GM12878 (cell line): ENCODE measurements at regions not wholly inside any gene's neighbourhood (a gene's known extent, or its start where the extent isn't known, plus 50 kb on each side); places are given as distances from the start of the nearest gene placed in this dataset.

Source experiments
- ATAC-seq: fragments of 200-7000 bp; cut with Tn5 transposase; 3 replicates; pipeline ENCODE4 v1.9.1; 2020; ENCODE audit warnings: mild to moderate bottlenecking, moderate library complexity
- BruUV-seq: library from RNA; stranded (reverse); fragments of 400-500 nt; replicated peaks from 2 replicates; lab custom pipeline; 2021; lab: Mats Ljungman, UMichigan
- CTCF ChIA-PET: fragments of 300-600 bp; sonication (Branson Sonifier 250); formaldehyde crosslinking; extraction: SDS; loops from one replicate; lab custom pipeline; 2021; ENCODE audit warnings: inconsistent platforms; lab: Yijun Ruan, JAX
- POLR2A ChIA-PET: fragments of 350-600 bp; formaldehyde crosslinking; extraction: SDS; loops from one replicate; lab custom pipeline; 2021; ENCODE audit warnings: inconsistent platforms; lab: Charles Lee
- RAD21 ChIA-PET: fragments of 300-600 bp; sonication (Branson Sonifier 250); formaldehyde crosslinking; loops from one replicate; lab custom pipeline; 2023; ENCODE audit warnings: antibody characterized with exemption; ENCODE audit not compliant: unreplicated experiment; lab: Charles Lee
- SMC1A ChIA-PET: fragments of 300-600 bp; sonication (Branson Sonifier 250); formaldehyde crosslinking; loops from one replicate; lab custom pipeline; 2023; ENCODE audit not compliant: unreplicated experiment, uncharacterized antibody; lab: Charles Lee
- DNase-seq: peaks from one replicate; pipeline ENCODE4 v3.0.0-alpha.2; 2011; ENCODE audit warnings: low read depth, low spot score
- FAIRE-seq: peaks from 3 replicates; lab custom pipeline; 2011; peaks lifted over from hg19 to GRCh38; lab: Jason Lieb, UNC
- H2AFZ ChIP-seq: 2 replicates; pipeline ENCODE4 v1.6.0; 2011; ENCODE audit warnings: low read depth, low read length, control low read depth; ENCODE audit not compliant: control insufficient read depth
- H3K27ac ChIP-seq: 2 replicates; pipeline ENCODE4 v1.5.1; 2011; ENCODE audit warnings: control low read depth; ENCODE audit not compliant: control insufficient read depth, insufficient read depth
- H3K27me3 ChIP-seq, 2 experiments: replicated peaks in 1 of 2; 2 replicates each; pipeline versions ENCODE4 v1.6.0 to v1.6.1; 2011; ENCODE audit warnings: low read length in 1 of 2; ENCODE audit not compliant: control insufficient read depth in 2 of 2, insufficient read depth in 2 of 2
- H3K36me3 ChIP-seq, 2 experiments: 2 replicates each; pipeline ENCODE4 v1.5.1; 2011; ENCODE audit warnings: low read length in 1 of 2; ENCODE audit not compliant: control insufficient read depth in 2 of 2, insufficient read depth in 2 of 2
- H3K4me1 ChIP-seq: 2 replicates; pipeline ENCODE4 v1.6.1; 2011; ENCODE audit warnings: mild to moderate bottlenecking, low read length, moderate library complexity, mixed read lengths; ENCODE audit not compliant: control insufficient read depth, insufficient read depth
- H3K4me2 ChIP-seq: 2 replicates; pipeline ENCODE4 v1.6.0; 2011; ENCODE audit warnings: control low read depth; ENCODE audit not compliant: control insufficient read depth, insufficient read depth
- H3K4me3 ChIP-seq: fragments of 200-600 bp; sonication (generic); 2 replicates; pipeline ENCODE4 v1.5.1; 2016
- H3K79me2 ChIP-seq: 2 replicates; pipeline ENCODE4 v1.6.0; 2011; ENCODE audit warnings: low read length; ENCODE audit not compliant: control insufficient read depth, insufficient read depth
- H3K9ac ChIP-seq: 2 replicates; pipeline ENCODE4 v1.8.0; 2011; ENCODE audit warnings: low read length, control low read depth, mixed read lengths; ENCODE audit not compliant: control insufficient read depth, insufficient read depth
- H3K9me3 ChIP-seq: replicated peaks from 3 replicates; pipeline ENCODE4 v1.5.1; 2011; ENCODE audit warnings: mild to moderate bottlenecking, low read length; ENCODE audit not compliant: control insufficient read depth, insufficient read depth
- H4K20me1 ChIP-seq: 2 replicates; pipeline ENCODE4 v1.6.0; 2011; ENCODE audit not compliant: control insufficient read depth, insufficient read depth
- CREB1 ChIP-seq: IDR thresholded peaks from 2 replicates; pipeline ENCODE4 v1.6.1; 2012; ENCODE audit warnings: low read depth, mild to moderate bottlenecking, inconsistent platforms
- ETV6 ChIP-seq, 2 experiments: fragments of 450-650 bp in 1 of 2; IDR thresholded peaks in 1 of 2; conservative IDR thresholded peaks in 1 of 2; 2 replicates each; pipeline ENCODE4 v1.6.1; 2014; ENCODE audit warnings: antibody characterized with exemption in 1 of 2, borderline replicate concordance in 1 of 2, low read depth in 1 of 2, mild to moderate bottlenecking in 1 of 2, moderate library complexity in 1 of 2
- HDAC2 ChIP-seq: fragments of 200-600 bp; sonication (generic); IDR thresholded peaks from 2 replicates; pipeline ENCODE4 v1.6.1; 2017
- HDAC6 ChIP-seq: fragments of 200-600 bp; sonication (generic); IDR thresholded peaks from one replicate; pipeline ENCODE4 v1.8.0; 2017; ENCODE audit warnings: antibody characterized with exemption; ENCODE audit not compliant: unreplicated experiment
- KDM1A ChIP-seq: fragments of 200-600 bp; sonication (generic); IDR thresholded peaks from 2 replicates; pipeline ENCODE4 v1.6.1; 2016; ENCODE audit warnings: borderline replicate concordance
- MYC ChIP-seq: IDR thresholded peaks from 2 replicates; pipeline ENCODE4 v1.6.1; 2011; ENCODE audit warnings: mild to moderate bottlenecking, low read length, moderate library complexity, inconsistent platforms; ENCODE audit not compliant: insufficient read depth, insufficient replicate concordance, insufficient read length, severe bottlenecking
- PRDM15 ChIP-seq: fragments of 450-650 bp; formaldehyde crosslinking; IDR thresholded peaks from 2 replicates; pipeline ENCODE4 v1.4.0; 2020; ENCODE audit warnings: mild to moderate bottlenecking, moderate library complexity
- SIN3A ChIP-seq: IDR thresholded peaks from 2 replicates; pipeline ENCODE4 v1.6.1; 2012; ENCODE audit warnings: low read depth, low read length, improper control_type of control experiment
- SMAD5 ChIP-seq: IDR thresholded peaks from 2 replicates; pipeline ENCODE4 v1.6.1; 2016; ENCODE audit warnings: antibody characterized with exemption, low read depth
- STAT3 ChIP-seq: IDR thresholded peaks from 2 replicates; pipeline ENCODE4 v1.6.1; 2011; ENCODE audit warnings: low read depth, low read length, improper control_type of control experiment
- WGBS: methylation state at CpG from one replicate; pipeline ENCODE4 v1.1.6; 2016; ENCODE audit warnings: low lambda C conversion rate; ENCODE audit not compliant: insufficient replicate concordance, insufficient coverage; ENCODE audit errors: missing lambda C conversion rate; 5-methylcytosine and 5-hydroxymethylcytosine counted together
- in situ Hi-C: fragments of 300-500 bp; cut with MboI; formaldehyde crosslinking; loops from 9 replicates; pipeline ENCODE4 v1.14.3; 2018; ENCODE audit warnings: mixed read lengths
- intact Hi-C: fragments of 100-400 bp; cut with micrococcal nuclease; formaldehyde crosslinking; loops from one replicate; pipeline ENCODE4 v1.14.2; 2022; ENCODE audit not compliant: unreplicated experiment
- TF ChIP-seq, protein P1 (sequence below): fragments of 450-650 bp; IDR thresholded peaks from 2 replicates; pipeline ENCODE4 v1.6.1; 2018; ENCODE audit warnings: borderline replicate concordance, mild to moderate bottlenecking; ENCODE audit not compliant: partially characterized antibody
- TF ChIP-seq, protein P2 (sequence below): IDR thresholded peaks from 2 replicates; pipeline ENCODE4 v1.6.1; 2012; ENCODE audit warnings: mild to moderate bottlenecking, low read depth, low read length

- ChIA-PET CTCF (interaction anchor here (0.6 kb wide), 2 partner anchors 117 to 453 kb away, joined by 3 read pairs; no protein-coding TSS in a partner anchor), RAD21 (no interaction called here), SMC1A (interaction anchor here (0.6 kb wide), 1 partner anchor 115 kb away, joined by 3 read pairs; no protein-coding TSS in a partner anchor), POLR2A (interaction anchor here (0.5 to 0.8 kb wide), 2 partner anchors 42 kb away, joined by 3 read pairs; no protein-coding TSS in a partner anchor)
- in situ Hi-C loops (no loop called here), intact Hi-C loops (no loop called here)
- ATAC-seq, result no peak
- Histone ChIP-seq H3K9ac (no peak overlapping the region), H3K9me3 (no peaks in the 10 kb centered on the region), H3K4me2 (no peak overlapping the region), H3K79me2 (no peaks in the 10 kb centered on the region), H3K36me3 (no peaks in the 10 kb centered on the region), H4K20me1 (no peaks in the 10 kb centered on the region), H3K27me3 (no peaks in the 10 kb centered on the region; a peak in 1 of 4 replicates), H3K27ac (no peak overlapping the region), H2AFZ (no peak overlapping the region), H3K4me3 (no peak overlapping the region), H3K4me1 (no peaks in the 10 kb centered on the region)
- no peak for FAIRE-seq
- no peak for DNase-seq
- BruUV-seq, result no TSS peak
- 32% methylated on average over 8 of the region's 8 CpGs for WGBS
- TF ChIP-seq, protein P1, sequence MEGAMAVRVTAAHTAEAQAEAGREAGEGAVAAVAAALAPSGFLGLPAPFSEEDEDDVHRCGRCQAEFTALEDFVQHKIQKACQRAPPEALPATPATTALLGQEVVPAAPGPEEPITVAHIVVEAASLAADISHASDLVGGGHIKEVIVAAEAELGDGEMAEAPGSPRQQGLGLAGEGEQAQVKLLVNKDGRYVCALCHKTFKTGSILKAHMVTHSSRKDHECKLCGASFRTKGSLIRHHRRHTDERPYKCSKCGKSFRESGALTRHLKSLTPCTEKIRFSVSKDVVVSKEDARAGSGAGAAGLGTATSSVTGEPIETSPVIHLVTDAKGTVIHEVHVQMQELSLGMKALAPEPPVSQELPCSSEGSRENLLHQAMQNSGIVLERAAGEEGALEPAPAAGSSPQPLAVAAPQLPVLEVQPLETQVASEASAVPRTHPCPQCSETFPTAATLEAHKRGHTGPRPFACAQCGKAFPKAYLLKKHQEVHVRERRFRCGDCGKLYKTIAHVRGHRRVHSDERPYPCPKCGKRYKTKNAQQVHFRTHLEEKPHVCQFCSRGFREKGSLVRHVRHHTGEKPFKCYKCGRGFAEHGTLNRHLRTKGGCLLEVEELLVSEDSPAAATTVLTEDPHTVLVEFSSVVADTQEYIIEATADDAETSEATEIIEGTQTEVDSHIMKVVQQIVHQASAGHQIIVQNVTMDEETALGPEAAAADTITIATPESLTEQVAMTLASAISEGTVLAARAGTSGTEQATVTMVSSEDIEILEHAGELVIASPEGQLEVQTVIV, result no peak
- no peak for TF ChIP-seq SIN3A
- TF ChIP-seq, protein P2, sequence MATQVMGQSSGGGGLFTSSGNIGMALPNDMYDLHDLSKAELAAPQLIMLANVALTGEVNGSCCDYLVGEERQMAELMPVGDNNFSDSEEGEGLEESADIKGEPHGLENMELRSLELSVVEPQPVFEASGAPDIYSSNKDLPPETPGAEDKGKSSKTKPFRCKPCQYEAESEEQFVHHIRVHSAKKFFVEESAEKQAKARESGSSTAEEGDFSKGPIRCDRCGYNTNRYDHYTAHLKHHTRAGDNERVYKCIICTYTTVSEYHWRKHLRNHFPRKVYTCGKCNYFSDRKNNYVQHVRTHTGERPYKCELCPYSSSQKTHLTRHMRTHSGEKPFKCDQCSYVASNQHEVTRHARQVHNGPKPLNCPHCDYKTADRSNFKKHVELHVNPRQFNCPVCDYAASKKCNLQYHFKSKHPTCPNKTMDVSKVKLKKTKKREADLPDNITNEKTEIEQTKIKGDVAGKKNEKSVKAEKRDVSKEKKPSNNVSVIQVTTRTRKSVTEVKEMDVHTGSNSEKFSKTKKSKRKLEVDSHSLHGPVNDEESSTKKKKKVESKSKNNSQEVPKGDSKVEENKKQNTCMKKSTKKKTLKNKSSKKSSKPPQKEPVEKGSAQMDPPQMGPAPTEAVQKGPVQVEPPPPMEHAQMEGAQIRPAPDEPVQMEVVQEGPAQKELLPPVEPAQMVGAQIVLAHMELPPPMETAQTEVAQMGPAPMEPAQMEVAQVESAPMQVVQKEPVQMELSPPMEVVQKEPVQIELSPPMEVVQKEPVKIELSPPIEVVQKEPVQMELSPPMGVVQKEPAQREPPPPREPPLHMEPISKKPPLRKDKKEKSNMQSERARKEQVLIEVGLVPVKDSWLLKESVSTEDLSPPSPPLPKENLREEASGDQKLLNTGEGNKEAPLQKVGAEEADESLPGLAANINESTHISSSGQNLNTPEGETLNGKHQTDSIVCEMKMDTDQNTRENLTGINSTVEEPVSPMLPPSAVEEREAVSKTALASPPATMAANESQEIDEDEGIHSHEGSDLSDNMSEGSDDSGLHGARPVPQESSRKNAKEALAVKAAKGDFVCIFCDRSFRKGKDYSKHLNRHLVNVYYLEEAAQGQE, result no peak
- no peak for TF ChIP-seq PRDM15
- TF ChIP-seq CREB1, result no peak
- TF ChIP-seq MYC, result no peak
- TF ChIP-seq ETV6 (conservative IDR thresholded peaks at IDR 0.05 in 1 of 2, IDR thresholded peaks at IDR 0.05 in 1 of 2; ENCODE audit: borderline replicate concordance in 1 of 2, low read depth in 1 of 2), result no peak
- TF ChIP-seq STAT3, result no peak
- TF ChIP-seq SMAD5, result no peak
- no peak for TF ChIP-seq HDAC6
- TF ChIP-seq HDAC2, result no peak
- TF ChIP-seq KDM1A, result no peak
Measured at GRCh38 chr6:134469702-134470456, 152.0 kb upstream of the SGK1 start.
